ENCODE measurements at regions not wholly inside any gene's neighbourhood (a gene's known extent, or its start where the extent isn't known, plus 50 kb on each side); places are given as distances from the start of the nearest gene placed in this dataset.

GRCh38 chr4:101651778-101652177 lies 138.8 kb upstream of the BANK1 start:
- TF ChIP-seq CTCF (conservative IDR thresholded peaks at IDR 0.05; ENCODE audit: low read depth, low read length) (no peak), EZH2 (IDR thresholded peaks at IDR 0.05; ENCODE audit: low read length, unreplicated experiment) (no peak)

Measured in PC-3 (cell line).